Glutamatergic neuron (in vitro differentiated cells): ENCODE measurements at regions not wholly inside any gene's neighbourhood (a gene's known extent, or its start where the extent isn't known, plus 50 kb on each side); places are given as distances from the start of the nearest gene placed in this dataset.

Source experiments
- DNase-seq: peaks from one replicate; pipeline ENCODE4 v3.0.0; 2022
- H3K27ac Mint-ChIP-seq: one replicate; pipeline ENCODE4 v1.8.0; 2020; ENCODE audit warnings: mild to moderate bottlenecking, mixed read lengths, inconsistent platforms; ENCODE audit not compliant: unreplicated experiment
- H3K27me3 Mint-ChIP-seq: one replicate; pipeline ENCODE4 v1.8.0; 2020; ENCODE audit warnings: mild to moderate bottlenecking, moderate library complexity, mixed read lengths, inconsistent platforms; ENCODE audit not compliant: unreplicated experiment
- H3K36me3 Mint-ChIP-seq: one replicate; pipeline ENCODE4 v1.8.0; 2020; ENCODE audit warnings: mild to moderate bottlenecking, mixed read lengths, inconsistent platforms; ENCODE audit not compliant: unreplicated experiment
- H3K4me1 Mint-ChIP-seq: one replicate; pipeline ENCODE4 v1.8.0; 2020; ENCODE audit warnings: mild to moderate bottlenecking, low read depth, mixed read lengths, inconsistent platforms; ENCODE audit not compliant: unreplicated experiment
- H3K4me3 Mint-ChIP-seq: one replicate; pipeline ENCODE4 v1.8.0; 2020; ENCODE audit warnings: mild to moderate bottlenecking, mixed read lengths, inconsistent platforms; ENCODE audit not compliant: unreplicated experiment
- H3K9me3 Mint-ChIP-seq: one replicate; pipeline ENCODE4 v1.8.0; 2020; ENCODE audit warnings: mild to moderate bottlenecking, moderate library complexity, mixed read lengths, inconsistent platforms; ENCODE audit not compliant: unreplicated experiment
- TF ChIP-seq, protein P1 (sequence below): fragments of 200-600 bp; sonication (generic); IDR thresholded peaks from one replicate; pipeline ENCODE4 v1.5.0; 2021; ENCODE audit not compliant: partially characterized antibody, unreplicated experiment

DNA sequence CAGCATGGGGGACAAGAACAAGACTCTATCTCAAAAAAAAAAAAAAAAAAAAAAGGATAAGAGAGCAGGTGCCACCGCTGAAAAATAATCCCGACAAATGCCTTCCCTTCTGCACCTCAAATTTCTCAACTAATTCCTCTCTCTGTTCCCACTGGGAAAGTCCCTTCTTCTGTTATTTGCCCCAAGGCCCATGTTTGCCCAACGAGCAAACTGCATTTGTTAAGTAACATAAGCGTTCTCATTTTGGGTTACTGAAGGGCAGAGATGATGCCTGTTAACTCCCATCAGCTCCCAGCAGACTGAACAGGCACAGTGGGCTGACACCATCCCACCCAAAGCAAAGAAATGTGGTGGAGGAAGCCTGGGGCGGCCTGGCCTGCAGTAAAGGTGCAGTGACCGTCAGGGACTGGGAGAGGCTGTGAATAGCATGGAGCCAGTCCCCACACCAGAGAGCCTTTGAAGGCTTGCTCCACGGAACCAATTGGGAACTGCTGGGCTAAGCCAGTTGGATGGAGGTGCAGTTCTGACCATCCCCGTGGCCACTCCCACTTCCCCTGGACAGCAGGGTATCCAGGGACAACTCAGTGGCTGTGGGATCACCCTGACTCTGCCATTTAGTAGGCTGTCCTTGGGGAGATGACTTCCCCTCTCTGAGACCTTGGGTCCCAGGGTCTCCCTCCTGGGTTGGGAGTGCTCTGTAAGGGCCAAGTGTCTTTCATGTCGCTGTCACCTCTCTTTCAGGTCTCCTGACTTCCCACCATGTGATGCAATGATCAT, 149.7 kb upstream of the IER5L start:
- no peak overlapping the region for H3K4me3 Mint-ChIP-seq
- H3K36me3 Mint-ChIP-seq: no peaks in the 10 kb centered on the region
- no peaks in the 10 kb centered on the region for H3K9me3 Mint-ChIP-seq
- peaks cover 4% of the 10 kb centered on the region for H3K4me1 Mint-ChIP-seq
- no peak overlapping the region for H3K27ac Mint-ChIP-seq
- DNase-seq: no peak
- H3K27me3 Mint-ChIP-seq: peaks cover 4% of the 10 kb centered on the region
- TF ChIP-seq, protein P1, sequence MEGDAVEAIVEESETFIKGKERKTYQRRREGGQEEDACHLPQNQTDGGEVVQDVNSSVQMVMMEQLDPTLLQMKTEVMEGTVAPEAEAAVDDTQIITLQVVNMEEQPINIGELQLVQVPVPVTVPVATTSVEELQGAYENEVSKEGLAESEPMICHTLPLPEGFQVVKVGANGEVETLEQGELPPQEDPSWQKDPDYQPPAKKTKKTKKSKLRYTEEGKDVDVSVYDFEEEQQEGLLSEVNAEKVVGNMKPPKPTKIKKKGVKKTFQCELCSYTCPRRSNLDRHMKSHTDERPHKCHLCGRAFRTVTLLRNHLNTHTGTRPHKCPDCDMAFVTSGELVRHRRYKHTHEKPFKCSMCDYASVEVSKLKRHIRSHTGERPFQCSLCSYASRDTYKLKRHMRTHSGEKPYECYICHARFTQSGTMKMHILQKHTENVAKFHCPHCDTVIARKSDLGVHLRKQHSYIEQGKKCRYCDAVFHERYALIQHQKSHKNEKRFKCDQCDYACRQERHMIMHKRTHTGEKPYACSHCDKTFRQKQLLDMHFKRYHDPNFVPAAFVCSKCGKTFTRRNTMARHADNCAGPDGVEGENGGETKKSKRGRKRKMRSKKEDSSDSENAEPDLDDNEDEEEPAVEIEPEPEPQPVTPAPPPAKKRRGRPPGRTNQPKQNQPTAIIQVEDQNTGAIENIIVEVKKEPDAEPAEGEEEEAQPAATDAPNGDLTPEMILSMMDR: no peak

DNA sequence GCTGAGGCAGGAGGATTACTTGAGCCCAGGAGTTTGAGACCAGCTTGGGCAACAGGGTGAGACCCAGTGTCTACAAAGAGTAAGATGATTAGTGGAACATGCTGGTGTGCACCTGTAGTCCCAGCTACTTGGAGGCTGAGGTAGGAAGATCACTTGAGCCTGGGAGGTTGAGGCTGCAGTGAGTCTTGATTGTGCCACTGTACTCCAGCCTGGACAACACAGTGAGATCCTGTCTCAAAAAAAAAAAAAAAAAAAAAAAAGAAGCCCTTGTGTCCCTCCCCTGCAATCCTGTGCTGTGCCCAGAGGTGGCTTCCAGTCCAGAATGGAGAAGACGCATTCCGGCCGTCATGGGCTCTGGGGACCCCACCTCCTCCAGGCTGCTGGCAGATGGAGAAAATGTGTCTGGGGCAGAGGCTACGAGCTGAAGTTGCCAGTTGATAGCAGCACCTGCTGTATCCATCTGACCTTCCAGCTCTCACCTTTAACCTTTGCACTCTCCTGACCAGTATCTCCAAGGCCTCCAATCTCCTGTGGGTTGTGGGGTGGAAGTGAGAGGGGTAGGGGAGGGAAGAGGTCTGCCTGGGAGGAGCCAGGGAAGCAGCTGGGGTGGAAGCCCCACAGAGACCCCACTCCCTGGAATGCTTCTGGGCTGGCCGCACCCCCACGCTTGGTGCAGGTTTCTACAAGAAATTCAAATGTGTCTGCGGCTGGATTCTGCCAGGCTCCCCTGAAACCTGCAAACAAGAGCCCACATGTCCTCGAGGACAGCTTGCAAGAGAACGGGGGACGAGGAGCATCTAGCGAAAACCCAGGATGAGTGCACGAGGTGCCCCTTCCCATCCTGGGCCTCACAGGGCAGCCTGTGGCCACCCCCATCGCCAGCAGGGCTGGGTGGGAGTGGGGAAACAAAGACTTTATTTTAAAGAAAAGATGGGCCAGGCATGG, 148.3 kb upstream of the IER5L start:
- Mint-ChIP-seq H3K4me1 (peaks cover 4% of the 10 kb centered on the region), H3K36me3 (no peaks in the 10 kb centered on the region), H3K27me3 (peaks cover 5% of the 10 kb centered on the region), H3K27ac (no peak overlapping the region), H3K4me3 (no peak overlapping the region), H3K9me3 (no peaks in the 10 kb centered on the region)
- TF ChIP-seq, protein P1: no peak
- peak; percentile 57 for DNase-seq

DNA sequence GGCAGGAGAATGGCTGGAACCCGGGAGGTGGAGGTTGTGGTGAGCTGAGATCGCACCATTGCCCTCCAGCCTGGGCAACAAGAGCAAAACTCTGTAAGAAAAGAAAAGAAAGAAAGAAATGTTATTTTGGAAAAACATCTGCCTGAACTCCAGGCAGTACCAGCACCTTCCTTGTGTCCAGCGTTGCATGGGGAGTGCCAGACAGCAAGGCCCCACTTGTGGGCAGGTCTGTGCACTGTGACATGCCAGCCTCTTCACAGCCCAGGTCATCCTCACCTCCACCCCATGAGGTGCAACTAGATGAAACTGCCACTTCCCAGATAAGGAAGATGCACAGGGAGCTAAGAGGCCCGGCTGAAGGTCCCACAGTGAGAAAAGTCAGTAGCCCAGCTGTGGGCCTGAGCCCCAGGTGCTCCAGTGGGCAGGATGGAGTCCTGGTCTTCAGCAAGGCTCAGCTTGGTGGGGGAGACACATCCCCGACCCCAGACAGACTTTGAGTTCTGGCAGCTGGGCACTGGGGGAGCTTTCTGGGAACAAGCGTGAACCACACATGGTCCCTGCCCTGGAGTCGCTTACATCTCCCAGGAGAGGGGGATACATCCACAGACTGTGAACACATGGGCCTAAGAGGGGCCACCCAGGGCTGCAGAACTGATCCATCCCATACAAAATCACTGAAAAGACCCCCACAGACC, 146.9 kb upstream of the IER5L start:
- Mint-ChIP-seq H3K27ac (no peak overlapping the region), H3K4me3 (no peak overlapping the region), H3K27me3 (peaks cover 5% of the 10 kb centered on the region), H3K36me3 (no peaks in the 10 kb centered on the region), H3K4me1 (peaks cover 8% of the 10 kb centered on the region), H3K9me3 (peaks cover 2% of the 10 kb centered on the region)
- TF ChIP-seq, protein P1: no peak
- DNase-seq: no peak

GRCh38 chr9:129323999-129324553, 146.0 kb upstream of the IER5L start:
- DNase-seq: no peak
- TF ChIP-seq, protein P1: no peak
- Mint-ChIP-seq H3K9me3 (peaks cover 2% of the 10 kb centered on the region), H3K36me3 (no peaks in the 10 kb centered on the region), H3K27me3 (peaks cover 5% of the 10 kb centered on the region), H3K27ac (no peak overlapping the region), H3K4me1 (peaks cover 11% of the 10 kb centered on the region), H3K4me3 (no peak overlapping the region)
